ENCODE measurements at regions not wholly inside any gene's neighbourhood (a gene's known extent, or its start where the extent isn't known, plus 50 kb on each side); places are given as distances from the start of the nearest gene placed in this dataset.

DNA sequence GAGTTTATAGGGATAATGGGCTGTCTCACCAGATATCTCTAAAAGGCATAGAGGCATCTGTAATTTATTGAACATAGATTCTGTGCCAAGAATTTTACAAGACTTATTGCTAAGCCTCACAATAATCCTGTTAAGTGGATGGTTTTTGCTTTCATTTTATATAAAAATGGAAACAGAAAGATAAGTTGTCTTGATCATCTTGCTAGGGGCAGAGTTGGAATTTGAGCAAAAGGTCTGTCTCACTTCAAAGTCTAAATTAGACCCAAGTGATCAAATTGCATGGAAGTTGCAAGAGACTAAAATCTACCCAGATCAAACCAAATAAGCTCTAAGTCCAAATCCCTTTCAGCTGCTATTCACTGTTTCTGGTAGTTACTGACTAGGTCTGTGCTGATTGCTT is 95.3 kb upstream of the SOX11 start:
- intact Hi-C loops (cut with DNase I) = no loop called here
- H3K9me3 ChIP-seq = no peaks in the 10 kb centered on the region

DNA sequence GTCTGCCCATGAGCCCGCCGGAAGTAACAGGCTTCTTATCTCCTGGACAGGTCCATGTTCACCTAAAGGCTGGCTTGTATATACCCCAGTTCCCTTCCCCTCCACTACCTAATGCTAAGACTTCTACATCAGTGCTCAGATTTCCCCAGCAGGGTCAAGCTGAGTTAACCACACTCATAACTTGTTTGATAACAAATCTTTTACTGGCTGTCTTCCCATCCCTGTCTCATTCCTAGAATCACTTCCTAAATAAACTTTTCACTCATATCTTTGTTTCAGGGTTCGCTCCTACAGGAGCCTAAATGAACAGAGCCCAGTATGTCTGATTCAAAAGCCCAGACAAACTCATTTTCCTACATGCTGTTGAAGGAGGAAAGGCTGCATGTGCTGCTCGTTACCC is 94.0 kb upstream of the SOX11 start:
- intact Hi-C loops (cut with DNase I) = no loop called here
- no peaks in the 10 kb centered on the region for H3K27me3 ChIP-seq
- no peaks in the 10 kb centered on the region for H3K36me3 ChIP-seq
- H3K27ac ChIP-seq = no peak overlapping the region
- 85 to 92% methylated on average over 4 of the region's 4 CpGs for WGBS, 2 donors
- no peak for TF ChIP-seq POLR2A (IDR thresholded peaks at IDR 0.05)
- TF ChIP-seq, protein P1, sequence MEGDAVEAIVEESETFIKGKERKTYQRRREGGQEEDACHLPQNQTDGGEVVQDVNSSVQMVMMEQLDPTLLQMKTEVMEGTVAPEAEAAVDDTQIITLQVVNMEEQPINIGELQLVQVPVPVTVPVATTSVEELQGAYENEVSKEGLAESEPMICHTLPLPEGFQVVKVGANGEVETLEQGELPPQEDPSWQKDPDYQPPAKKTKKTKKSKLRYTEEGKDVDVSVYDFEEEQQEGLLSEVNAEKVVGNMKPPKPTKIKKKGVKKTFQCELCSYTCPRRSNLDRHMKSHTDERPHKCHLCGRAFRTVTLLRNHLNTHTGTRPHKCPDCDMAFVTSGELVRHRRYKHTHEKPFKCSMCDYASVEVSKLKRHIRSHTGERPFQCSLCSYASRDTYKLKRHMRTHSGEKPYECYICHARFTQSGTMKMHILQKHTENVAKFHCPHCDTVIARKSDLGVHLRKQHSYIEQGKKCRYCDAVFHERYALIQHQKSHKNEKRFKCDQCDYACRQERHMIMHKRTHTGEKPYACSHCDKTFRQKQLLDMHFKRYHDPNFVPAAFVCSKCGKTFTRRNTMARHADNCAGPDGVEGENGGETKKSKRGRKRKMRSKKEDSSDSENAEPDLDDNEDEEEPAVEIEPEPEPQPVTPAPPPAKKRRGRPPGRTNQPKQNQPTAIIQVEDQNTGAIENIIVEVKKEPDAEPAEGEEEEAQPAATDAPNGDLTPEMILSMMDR (IDR thresholded peaks at IDR 0.05) = no peak
- H3K4me3 ChIP-seq (replicated peaks in 1 of 3) = no peak overlapping the region
- H3K9me3 ChIP-seq = no peaks in the 10 kb centered on the region
- DNase-seq = no peak
- H3K4me1 ChIP-seq = peaks cover 8 to 10% of the 10 kb centered on the region in 2 donors

More for the DNA sequence above, 95.3 kb upstream of the SOX11 start:
- TF ChIP-seq POLR2A (IDR thresholded peaks at IDR 0.05) = no peak
- TF ChIP-seq, protein P1 (IDR thresholded peaks at IDR 0.05) = no peak
- Histone ChIP-seq H3K36me3 (no peaks in the 10 kb centered on the region), H3K4me1 (peaks cover 8 to 13% of the 10 kb centered on the region in 2 donors), H3K4me3 (replicated peaks in 1 of 3) (no peak overlapping the region), H3K27ac (no peak overlapping the region), H3K27me3 (no peaks in the 10 kb centered on the region)
- DNase-seq = no peak

DNA sequence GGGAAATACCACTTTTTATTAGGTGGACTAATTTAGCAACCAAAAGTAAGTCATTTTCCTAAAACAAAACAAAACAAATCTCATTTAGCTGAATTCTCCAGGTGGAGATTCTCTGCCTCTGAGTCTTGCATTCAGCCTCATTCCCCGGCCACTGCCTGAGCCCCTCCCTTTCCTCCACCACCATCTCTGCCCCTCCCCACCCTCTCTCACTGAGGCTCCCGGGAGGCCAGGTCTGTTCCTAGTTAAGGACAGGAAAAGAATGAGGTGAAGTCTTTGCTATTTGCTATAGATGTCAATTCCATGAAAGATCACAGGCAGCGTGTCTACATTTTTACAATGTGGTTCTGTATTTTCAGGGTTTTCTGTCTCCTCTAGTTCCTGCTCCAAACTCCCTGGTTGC is 83.0 kb upstream of the SOX11 start:
- Histone ChIP-seq H3K4me3 (replicated peaks in 1 of 3) (no peak overlapping the region), H3K9me3 (no peaks in the 10 kb centered on the region), H3K4me1 (no peaks in the 10 kb centered on the region), H3K27me3 (no peaks in the 10 kb centered on the region), H3K36me3 (no peaks in the 10 kb centered on the region), H3K27ac (no peak overlapping the region)
- TF ChIP-seq POLR2A (IDR thresholded peaks at IDR 0.05) = no peak
- TF ChIP-seq, protein P1 (IDR thresholded peaks at IDR 0.05) = no peak
- intact Hi-C loops (cut with DNase I) = no loop called here
- 39 to 53% methylated on average over 3 of the region's 3 CpGs for WGBS, 2 donors
- DNase-seq = no peak

DNA sequence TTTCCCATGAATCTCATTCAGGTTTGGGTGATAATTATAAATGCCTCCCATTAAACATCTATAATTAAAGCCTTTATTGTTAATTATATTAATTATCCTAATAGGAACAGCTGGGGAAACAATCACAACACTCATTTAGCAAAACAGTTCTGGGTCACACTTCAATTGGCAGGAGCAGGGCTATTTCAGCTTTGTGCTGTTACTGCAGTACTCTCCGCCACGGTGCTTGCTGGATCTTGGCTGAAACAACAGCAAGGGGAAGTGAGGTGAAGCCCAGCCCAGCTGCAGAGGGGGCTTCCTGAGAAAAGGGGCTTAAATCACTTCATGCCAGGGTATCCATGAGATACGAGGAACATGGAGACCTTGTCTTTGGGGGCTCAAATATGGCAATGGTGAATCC is 79.5 kb upstream of the SOX11 start:
- 34 to 35% methylated on average over 3 of the region's 3 CpGs for WGBS, 2 donors

DNA sequence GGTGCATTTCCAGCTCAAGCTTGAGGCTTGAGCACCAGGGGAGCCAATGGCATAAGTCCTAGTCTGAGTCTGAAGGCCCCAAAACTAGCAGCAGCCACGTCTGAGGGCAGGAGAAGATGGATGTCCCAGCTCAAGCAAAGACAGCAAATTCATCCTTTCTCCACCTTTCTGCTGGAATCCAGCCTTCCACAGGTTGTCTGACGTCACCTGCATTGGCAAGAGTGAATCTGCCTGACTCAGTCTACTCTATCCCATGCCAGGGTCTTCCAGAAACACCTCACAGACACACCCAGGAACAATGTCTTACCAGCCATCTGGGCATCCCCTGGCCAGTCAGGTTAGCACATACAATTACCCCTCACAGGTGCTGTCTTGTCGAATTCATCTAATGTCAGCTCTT is 76.2 kb upstream of the SOX11 start:
- intact Hi-C loops (cut with DNase I) = no loop called here

More for the DNA sequence above, 79.5 kb upstream of the SOX11 start:
- TF ChIP-seq, protein P1 (IDR thresholded peaks at IDR 0.05) = no peak
- TF ChIP-seq POLR2A (IDR thresholded peaks at IDR 0.05) = no peak
- Histone ChIP-seq H3K9me3 (no peaks in the 10 kb centered on the region), H3K27me3 (no peaks in the 10 kb centered on the region), H3K4me3 (replicated peaks in 1 of 3) (no peak overlapping the region), H3K36me3 (no peaks in the 10 kb centered on the region), H3K4me1 (no peaks in the 10 kb centered on the region), H3K27ac (no peak overlapping the region)
- peak; percentile 32 to 51 for DNase-seq
- intact Hi-C loops (cut with DNase I) = no loop called here

More for the DNA sequence above, 76.2 kb upstream of the SOX11 start:
- H3K4me1 ChIP-seq = no peaks in the 10 kb centered on the region
- H3K36me3 ChIP-seq = no peaks in the 10 kb centered on the region
- 75 to 92% methylated on average over 3 of the region's 3 CpGs for WGBS, 2 donors
- H3K27me3 ChIP-seq = no peaks in the 10 kb centered on the region
- no peak overlapping the region for H3K27ac ChIP-seq
- no peak overlapping the region for H3K4me3 ChIP-seq (replicated peaks in 1 of 3)
- H3K9me3 ChIP-seq = no peaks in the 10 kb centered on the region
- TF ChIP-seq, protein P1 (IDR thresholded peaks at IDR 0.05) = no peak
- no peak for TF ChIP-seq POLR2A (IDR thresholded peaks at IDR 0.05)
- no peak for DNase-seq

Measured in thyroid gland (tissue), 4 donors.